SK-N-SH (cell line): ENCODE measurements at regions not wholly inside any gene's neighbourhood (a gene's known extent, or its start where the extent isn't known, plus 50 kb on each side); places are given as distances from the start of the nearest gene placed in this dataset.

Experiments used
- CTCF ChIA-PET: fragments of 300-600, 350-600 bp; formaldehyde crosslinking; extraction: SDS; loops from one replicate; lab custom pipeline; 2021; lab: Yijun Ruan, JAX
- POLR2A ChIA-PET: fragments of 350-600 bp; sonication (Branson Sonifier 250); formaldehyde crosslinking; extraction: SDS; loops from one replicate; lab custom pipeline; 2020; ENCODE audit warnings: antibody characterized with exemption, inconsistent platforms; lab: Yijun Ruan, JAX
- DNase-seq: peaks from one replicate; pipeline ENCODE4 v3.0.0; 2012
- H2AFZ ChIP-seq: fragments of 200-600 bp; sonication (generic); 2 replicates; pipeline ENCODE4 v1.8.1; 2016; ENCODE audit warnings: antibody characterized with exemption, mild to moderate bottlenecking, low read depth
- H3F3A ChIP-seq: fragments of 200-600 bp; sonication (generic); replicated peaks from 2 replicates; pipeline ENCODE3; 2016; ENCODE audit warnings: antibody characterized with exemption, mild to moderate bottlenecking; ENCODE audit not compliant: insufficient read depth
- H3K27ac ChIP-seq, 2 experiments: fragments of 200-500 bp in 1 of 2; fragments of 200-600 bp in 1 of 2; sonication (Bioruptor generic) in 1 of 2; sonication (generic), shearing (Covaris generic) in 1 of 2; 2 replicates each; pipeline versions ENCODE4 v1.5.1 to v1.6.1; 2014 to 2016; ENCODE audit warnings: low read depth in 2 of 2, inconsistent platforms in 1 of 2, low read length in 1 of 2, mild to moderate bottlenecking in 1 of 2, mixed read lengths in 1 of 2
- H3K27me3 ChIP-seq: fragments of 200-600 bp; sonication (generic), shearing (Covaris generic); 2 replicates; pipeline ENCODE4 v1.6.1; 2016; ENCODE audit warnings: mixed run types; ENCODE audit not compliant: insufficient read depth
- H3K36me3 ChIP-seq, 2 experiments: fragments of 200-500 bp in 1 of 2; fragments of 200-600 bp in 1 of 2; sonication (Bioruptor generic) in 1 of 2; sonication (generic) in 1 of 2; replicated peaks in 1 of 2; 2 replicates each; pipeline versions ENCODE3 to v1.5.1; 2014 to 2016; ENCODE audit warnings: low read length in 1 of 2, mild to moderate bottlenecking in 1 of 2; ENCODE audit not compliant: insufficient read depth in 2 of 2, control insufficient read depth in 1 of 2
- H3K4me1 ChIP-seq, 2 experiments: fragments of 200-500 bp in 1 of 2; fragments of 200-600 bp in 1 of 2; sonication (Bioruptor generic) in 1 of 2; sonication (generic), shearing (Covaris generic) in 1 of 2; 2 replicates each; pipeline versions ENCODE4 v1.5.1 to v1.6.1; 2014 to 2016; ENCODE audit warnings: low read depth in 1 of 2, low read length in 1 of 2, mixed run types in 1 of 2; ENCODE audit not compliant: insufficient read depth in 2 of 2, control insufficient read depth in 1 of 2
- H3K4me2 ChIP-seq: fragments of 200-600 bp; sonication (generic), shearing (Covaris generic); 2 replicates; pipeline ENCODE4 v1.6.1; 2017; ENCODE audit warnings: mixed run types
- H3K4me3 ChIP-seq, 2 experiments: fragments of 200-500 bp in 1 of 2; fragments of 200-600 bp in 1 of 2; sonication (Bioruptor generic) in 1 of 2; sonication (generic), shearing (Covaris generic) in 1 of 2; 2 replicates each; pipeline versions ENCODE4 v1.5.1 to v1.8.1; 2014 to 2016; ENCODE audit warnings: low read depth in 2 of 2, inconsistent platforms in 1 of 2, low read length in 1 of 2, mild to moderate bottlenecking in 1 of 2, mixed read lengths in 1 of 2, moderate library complexity in 1 of 2
- H3K79me2 ChIP-seq: fragments of 200-600 bp; sonication (generic); 2 replicates; pipeline ENCODE4 v1.8.1; 2017; ENCODE audit warnings: mild to moderate bottlenecking; ENCODE audit not compliant: insufficient read depth
- H3K9ac ChIP-seq: fragments of 200-600 bp; sonication (generic); 2 replicates; pipeline ENCODE4 v1.6.1; 2017; ENCODE audit warnings: mixed run types
- H3K9me2 ChIP-seq: fragments of 200-600 bp; sonication (generic); 2 replicates; pipeline ENCODE4 v1.6.1; 2017; ENCODE audit warnings: mixed run types
- H3K9me3 ChIP-seq: fragments of 200-600 bp; sonication (generic); 2 replicates; pipeline ENCODE4 v1.6.1; 2017; ENCODE audit warnings: mixed run types, mild to moderate bottlenecking, moderate library complexity
- H4K20me1 ChIP-seq: fragments of 200-600 bp; sonication (generic); 2 replicates; pipeline ENCODE4 v1.6.1; 2017; ENCODE audit warnings: mild to moderate bottlenecking, mixed run types; ENCODE audit not compliant: insufficient read depth
- CHD2 ChIP-seq: fragments of 150-350 bp; IDR thresholded peaks from 2 replicates; pipeline ENCODE4 v1.6.1; 2018; ENCODE audit warnings: low read length; ENCODE audit not compliant: partially characterized antibody
- EP300 ChIP-seq, 2 experiments: IDR thresholded peaks; 2 replicates each; pipeline versions ENCODE4 v1.4.0 to v1.6.1; 2012; ENCODE audit warnings: borderline replicate concordance in 1 of 2, low read depth in 1 of 2, low read length in 1 of 2
- EZH2phosphoT487 ChIP-seq: fragments of 200-600 bp; sonication (generic); IDR thresholded peaks from 2 replicates; pipeline ENCODE4 v1.6.1; 2017; ENCODE audit warnings: low read depth, mixed run types, mild to moderate bottlenecking, antibody characterized with exemption, moderate library complexity, borderline replicate concordance
- FOXM1 ChIP-seq: IDR thresholded peaks from 2 replicates; pipeline ENCODE4 v1.4.0; 2012; ENCODE audit warnings: low read depth, mild to moderate bottlenecking
- GATA2 ChIP-seq: sonication (generic); formaldehyde crosslinking; IDR thresholded peaks from 2 replicates; pipeline ENCODE4 v1.5.0; 2020; ENCODE audit warnings: mild to moderate bottlenecking, missing genetic modification reagents
- MEF2A ChIP-seq: IDR thresholded peaks from 2 replicates; pipeline ENCODE4 v1.4.0; 2012; ENCODE audit warnings: low read depth, borderline replicate concordance
- NFIC ChIP-seq: IDR thresholded peaks from 2 replicates; pipeline ENCODE4 v1.4.0; 2012; ENCODE audit warnings: borderline replicate concordance
- POLR2AphosphoS5 ChIP-seq: IDR thresholded peaks from 2 replicates; pipeline ENCODE4 v1.6.1; 2012; ENCODE audit warnings: low read depth, low read length
- RAD21 ChIP-seq: IDR thresholded peaks from 2 replicates; pipeline ENCODE4 v1.6.1; 2012; ENCODE audit warnings: mild to moderate bottlenecking, low read length
- RCOR1 ChIP-seq: fragments of 150-350 bp; IDR thresholded peaks from 2 replicates; pipeline ENCODE4 v1.6.1; 2017; ENCODE audit warnings: antibody characterized with exemption, low read length
- RXRA ChIP-seq: IDR thresholded peaks from 2 replicates; pipeline ENCODE4 v1.4.0; 2012; ENCODE audit warnings: low read depth, mild to moderate bottlenecking, borderline replicate concordance
- SIN3A ChIP-seq: IDR thresholded peaks from 2 replicates; pipeline ENCODE4 v1.6.1; 2012; ENCODE audit warnings: low read depth, mild to moderate bottlenecking, low read length, moderate library complexity, borderline replicate concordance
- TAF1 ChIP-seq: IDR thresholded peaks from 2 replicates; pipeline ENCODE4 v1.6.1; 2012; ENCODE audit warnings: low read depth, mild to moderate bottlenecking, low read length, moderate library complexity, borderline replicate concordance
- TEAD4 ChIP-seq: IDR thresholded peaks from 2 replicates; pipeline ENCODE4 v1.4.0; 2012; ENCODE audit warnings: mild to moderate bottlenecking, borderline replicate concordance; ENCODE audit not compliant: insufficient read depth
- WGBS: methylation state at CpG from one replicate; pipeline ENCODE4 v1.1.6; 2017; ENCODE audit warnings: low lambda C conversion rate; 5-methylcytosine and 5-hydroxymethylcytosine counted together
- TF ChIP-seq, protein P1 (sequence below): fragments of 150-350 bp; IDR thresholded peaks from 2 replicates; pipeline ENCODE4 v1.6.1; 2016; ENCODE audit warnings: mild to moderate bottlenecking, low read depth, low read length

DNA sequence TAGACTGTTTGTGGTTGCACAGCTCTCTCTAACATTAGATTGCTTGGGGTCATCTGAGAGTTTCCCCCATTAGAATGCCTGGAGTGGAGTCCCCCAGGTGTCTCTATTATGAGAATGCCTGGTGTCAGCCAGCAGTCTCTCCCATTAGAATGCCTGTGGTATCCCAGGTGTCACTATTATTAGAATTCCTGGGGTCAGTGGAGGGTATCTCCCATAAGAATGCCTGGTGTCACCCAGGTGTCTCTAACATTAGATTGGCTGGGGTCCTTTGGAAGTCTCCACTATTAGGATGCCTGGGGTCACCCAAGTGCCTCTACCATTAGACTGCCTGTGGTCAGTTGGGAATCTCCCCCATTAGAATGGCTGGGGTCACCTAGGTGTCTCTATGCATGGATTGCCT is 1495.1 kb downstream of the UQCRFS1 start:
- ChIA-PET POLR2A (no interaction called here), CTCF (no interaction called here)
- Histone ChIP-seq H3K79me2 (no peaks in the 10 kb centered on the region), H4K20me1 (no peaks in the 10 kb centered on the region), H3K27ac (no peak overlapping the region), H2AFZ (no peak overlapping the region), H3K9ac (no peak overlapping the region), H3K36me3 (no peaks in the 10 kb centered on the region), H3K9me3 (no peaks in the 10 kb centered on the region), H3K27me3 (no peaks in the 10 kb centered on the region), H3K9me2 (no peaks in the 10 kb centered on the region), H3F3A (no peaks in the 10 kb centered on the region), H3K4me2 (no peak overlapping the region), H3K4me1 (no peaks in the 10 kb centered on the region), H3K4me3 (no peak overlapping the region)
- TF ChIP-seq SIN3A (no peak), RXRA (no peak), GATA2 (no peak), TAF1 (no peak), EZH2phosphoT487 (no peak), FOXM1 (no peak), RAD21 (no peak), NFIC (no peak)
- TF ChIP-seq, protein P1, sequence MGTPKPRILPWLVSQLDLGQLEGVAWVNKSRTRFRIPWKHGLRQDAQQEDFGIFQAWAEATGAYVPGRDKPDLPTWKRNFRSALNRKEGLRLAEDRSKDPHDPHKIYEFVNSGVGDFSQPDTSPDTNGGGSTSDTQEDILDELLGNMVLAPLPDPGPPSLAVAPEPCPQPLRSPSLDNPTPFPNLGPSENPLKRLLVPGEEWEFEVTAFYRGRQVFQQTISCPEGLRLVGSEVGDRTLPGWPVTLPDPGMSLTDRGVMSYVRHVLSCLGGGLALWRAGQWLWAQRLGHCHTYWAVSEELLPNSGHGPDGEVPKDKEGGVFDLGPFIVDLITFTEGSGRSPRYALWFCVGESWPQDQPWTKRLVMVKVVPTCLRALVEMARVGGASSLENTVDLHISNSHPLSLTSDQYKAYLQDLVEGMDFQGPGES: no peak
- no peak for DNase-seq

DNA sequence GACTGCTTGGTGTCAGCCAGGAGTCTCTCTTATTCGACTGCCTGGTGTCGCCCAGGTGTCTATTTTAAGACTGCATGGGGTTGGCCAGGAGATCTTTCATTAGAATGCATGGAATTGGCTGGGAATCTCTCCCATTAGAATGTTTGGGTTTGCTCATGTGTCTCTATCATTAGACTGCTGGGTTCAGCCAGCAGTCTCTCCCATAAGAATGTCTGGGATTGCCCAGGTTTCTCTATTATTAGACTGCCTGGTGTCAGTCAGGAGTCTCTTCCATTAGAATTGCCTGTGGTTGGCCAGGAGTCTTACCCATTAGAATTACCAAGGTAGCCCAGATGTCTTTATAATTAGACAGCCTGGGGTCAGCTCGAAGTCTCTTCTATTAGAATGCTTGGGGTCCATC is 1496.0 kb downstream of the UQCRFS1 start:
- 8% methylated on average over 3 of the region's 3 CpGs for WGBS
- ChIA-PET POLR2A (no interaction called here), CTCF (no interaction called here)
- TF ChIP-seq RCOR1: no peak
- TF ChIP-seq RAD21: no peak
- TF ChIP-seq EP300 (IDR thresholded peaks at IDR 0.05; ENCODE audit: borderline replicate concordance in 1 of 2, low read depth in 1 of 2, low read length in 1 of 2): no peak
- TF ChIP-seq CHD2: no peak
- no peak for TF ChIP-seq POLR2AphosphoS5
- TF ChIP-seq TEAD4: no peak
- TF ChIP-seq MEF2A: no peak
- DNase-seq: no peak
- H2AFZ ChIP-seq: no peak overlapping the region
- H3K9me2 ChIP-seq: no peaks in the 10 kb centered on the region
- no peak overlapping the region for H3K4me3 ChIP-seq
- no peak overlapping the region for H3K4me2 ChIP-seq
- no peaks in the 10 kb centered on the region for H3K9me3 ChIP-seq
- H4K20me1 ChIP-seq: no peaks in the 10 kb centered on the region
- no peaks in the 10 kb centered on the region for H3K4me1 ChIP-seq
- no peaks in the 10 kb centered on the region for H3F3A ChIP-seq
- H3K79me2 ChIP-seq: no peaks in the 10 kb centered on the region
- H3K27me3 ChIP-seq: no peaks in the 10 kb centered on the region
- H3K9ac ChIP-seq: no peak overlapping the region
- no peak overlapping the region for H3K27ac ChIP-seq
- no peaks in the 10 kb centered on the region for H3K36me3 ChIP-seq
